ENCODE measurements at regions not wholly inside any gene's neighbourhood (a gene's known extent, or its start where the extent isn't known, plus 50 kb on each side); places are given as distances from the start of the nearest gene placed in this dataset.
"Not testable (repeated sequence)": the region's sequence is repeated elsewhere in the genome, so short reads cannot be mapped to it uniquely, and the experiment has no call there.

GRCh38 chr18:30439174-30439573, 603.4 kb downstream of the DSC3 start:
- no peak for DNase-seq

- no peak for DNase-seq
Observed at GRCh38 chr18:30432349-30432748, 610.2 kb downstream of the DSC3 start.

GRCh38 chr18:30419399-30419798, 623.1 kb downstream of the DSC3 start:
- DNase-seq: not testable (repeated sequence)

GRCh38 chr18:30415903-30416302, 626.6 kb downstream of the DSC3 start:
- DNase-seq: no peak

- DNase-seq: no peak
Observed at GRCh38 chr18:30409120-30409519, 633.4 kb downstream of the DSC3 start.

- DNase-seq: no peak
Observed at GRCh38 chr18:30406728-30407127, 635.8 kb downstream of the DSC3 start.

GRCh38 chr18:30405038-30405437, 637.5 kb downstream of the DSC3 start:
- no peak for DNase-seq

- no peak for DNase-seq
Observed at GRCh38 chr18:30404422-30404821, 638.1 kb downstream of the DSC3 start.

GRCh38 chr18:30403278-30403677, 639.3 kb downstream of the DSC3 start:
- DNase-seq: no peak

- no peak for DNase-seq
Observed at GRCh38 chr18:30387401-30387800, 655.1 kb downstream of the DSC3 start.

GRCh38 chr18:30386624-30387023, 655.9 kb downstream of the DSC3 start:
- no peak for DNase-seq

- no peak for DNase-seq
Observed at GRCh38 chr18:30385684-30386083, 656.9 kb downstream of the DSC3 start.

GRCh38 chr18:30381826-30382225, 660.7 kb downstream of the DSC3 start:
- DNase-seq: no peak

GRCh38 chr18:30378097-30378496, 664.4 kb downstream of the DSC3 start:
- DNase-seq: no peak

GRCh38 chr18:30376515-30376914, 666.0 kb downstream of the DSC3 start:
- DNase-seq: no peak

- DNase-seq: no peak
Observed at GRCh38 chr18:30361864-30362540, 680.5 kb downstream of the DSC3 start.

- DNase-seq: no peak
Observed at GRCh38 chr18:30359521-30359920, 683.0 kb downstream of the DSC3 start.

GRCh38 chr18:30358555-30358954, 684.0 kb downstream of the DSC3 start:
- no peak for DNase-seq

GRCh38 chr18:30352551-30353168, 689.9 kb downstream of the DSC3 start:
- DNase-seq: no peak

- DNase-seq: no peak
Observed at GRCh38 chr18:30350263-30350662, 692.3 kb downstream of the DSC3 start.

- no peak for DNase-seq
Observed at GRCh38 chr18:30343090-30343489, 699.5 kb downstream of the DSC3 start.

- DNase-seq: no peak
Observed at GRCh38 chr18:30342675-30343074, 699.9 kb downstream of the DSC3 start.

- DNase-seq: no peak
Observed at GRCh38 chr18:30334781-30335180, 707.8 kb downstream of the DSC3 start.

GRCh38 chr18:30333310-30333709, 709.2 kb downstream of the DSC3 start:
- no peak for DNase-seq

- no peak for DNase-seq
Observed at GRCh38 chr18:30328839-30329238, 713.7 kb downstream of the DSC3 start.

All from suppressor macrophage (primary cell).